MCF 10A (cell line): ENCODE measurements at regions not wholly inside any gene's neighbourhood (a gene's known extent, or its start where the extent isn't known, plus 50 kb on each side); places are given as distances from the start of the nearest gene placed in this dataset.
"Not testable (repeated sequence)": the region's sequence is repeated elsewhere in the genome, so short reads cannot be mapped to it uniquely, and the experiment has no call there.

Experiments
- BruUV-seq: library from RNA; stranded (reverse); fragments of 400-500 nt; replicated peaks from 2 replicates; lab custom pipeline; 2021; lab: Mats Ljungman, UMichigan
- CTCF ChIA-PET: fragments of 300-600 bp; sonication (Branson Sonifier 250); formaldehyde crosslinking; extraction: SDS; loops from one replicate; lab custom pipeline; 2021; ENCODE audit warnings: antibody characterized with exemption, inconsistent platforms; lab: Yijun Ruan, JAX
- POLR2A ChIA-PET: fragments of 300-600, 350-650 bp; sonication (Branson Sonifier 250); formaldehyde crosslinking; extraction: SDS; loops from one replicate; lab custom pipeline; 2020; ENCODE audit warnings: antibody characterized with exemption, inconsistent platforms; lab: Yijun Ruan, JAX
- DNase-seq: peaks from one replicate; pipeline ENCODE4 v3.0.0-alpha.2; 2018; ENCODE audit not compliant: unreplicated experiment
- H3K27ac Mint-ChIP-seq: one replicate; pipeline ENCODE4 v1.8.0; 2022; ENCODE audit warnings: mild to moderate bottlenecking, low read depth, mixed read lengths; ENCODE audit not compliant: unreplicated experiment
- H3K27me3 Mint-ChIP-seq: one replicate; pipeline ENCODE4 v1.8.0; 2022; ENCODE audit warnings: mixed read lengths; ENCODE audit not compliant: insufficient read depth, unreplicated experiment
- H3K36me3 Mint-ChIP-seq: one replicate; pipeline ENCODE4 v1.8.0; 2022; ENCODE audit warnings: mild to moderate bottlenecking, moderate library complexity, mixed read lengths; ENCODE audit not compliant: insufficient read depth, unreplicated experiment
- H3K4me1 Mint-ChIP-seq: one replicate; pipeline ENCODE4 v1.8.0; 2022; ENCODE audit warnings: mixed read lengths; ENCODE audit not compliant: insufficient read depth, unreplicated experiment
- H3K4me3 Mint-ChIP-seq: one replicate; pipeline ENCODE4 v1.8.0; 2022; ENCODE audit warnings: mild to moderate bottlenecking, moderate library complexity, mixed read lengths; ENCODE audit not compliant: unreplicated experiment
- H3K9me3 Mint-ChIP-seq: one replicate; pipeline ENCODE4 v1.8.0; 2022; ENCODE audit warnings: mixed read lengths; ENCODE audit not compliant: unreplicated experiment
- intact Hi-C: fragments of 100-400 bp; cut with micrococcal nuclease; formaldehyde crosslinking; loops from 2 replicates; pipeline ENCODE4 v1.14.1; 2022
- TF ChIP-seq, protein P1 (sequence below): fragments of 200-600 bp; IDR thresholded peaks from one replicate; pipeline ENCODE4 v1.8.0; 2022; ENCODE audit warnings: antibody characterized with exemption, mild to moderate bottlenecking; ENCODE audit not compliant: unreplicated experiment

GRCh38 chr5:88081877-88082276, 186.8 kb downstream of the TMEM161B start:
- H3K4me3 Mint-ChIP-seq = no peak overlapping the region
- intact Hi-C loops = no loop called here

GRCh38 chr5:88063813-88064212, 204.8 kb downstream of the TMEM161B start:
- DNase-seq = no peak
- ChIA-PET POLR2A (no interaction called here), CTCF (no interaction called here)
- Mint-ChIP-seq H3K27ac (no peak overlapping the region), H3K4me3 (no peak overlapping the region), H3K4me1 (no peaks in the 10 kb centered on the region), H3K27me3 (peaks cover 28% of the 10 kb centered on the region), H3K36me3 (no peaks in the 10 kb centered on the region), H3K9me3 (peaks cover 15% of the 10 kb centered on the region)
- no TSS peak for BruUV-seq
- TF ChIP-seq, protein P1, sequence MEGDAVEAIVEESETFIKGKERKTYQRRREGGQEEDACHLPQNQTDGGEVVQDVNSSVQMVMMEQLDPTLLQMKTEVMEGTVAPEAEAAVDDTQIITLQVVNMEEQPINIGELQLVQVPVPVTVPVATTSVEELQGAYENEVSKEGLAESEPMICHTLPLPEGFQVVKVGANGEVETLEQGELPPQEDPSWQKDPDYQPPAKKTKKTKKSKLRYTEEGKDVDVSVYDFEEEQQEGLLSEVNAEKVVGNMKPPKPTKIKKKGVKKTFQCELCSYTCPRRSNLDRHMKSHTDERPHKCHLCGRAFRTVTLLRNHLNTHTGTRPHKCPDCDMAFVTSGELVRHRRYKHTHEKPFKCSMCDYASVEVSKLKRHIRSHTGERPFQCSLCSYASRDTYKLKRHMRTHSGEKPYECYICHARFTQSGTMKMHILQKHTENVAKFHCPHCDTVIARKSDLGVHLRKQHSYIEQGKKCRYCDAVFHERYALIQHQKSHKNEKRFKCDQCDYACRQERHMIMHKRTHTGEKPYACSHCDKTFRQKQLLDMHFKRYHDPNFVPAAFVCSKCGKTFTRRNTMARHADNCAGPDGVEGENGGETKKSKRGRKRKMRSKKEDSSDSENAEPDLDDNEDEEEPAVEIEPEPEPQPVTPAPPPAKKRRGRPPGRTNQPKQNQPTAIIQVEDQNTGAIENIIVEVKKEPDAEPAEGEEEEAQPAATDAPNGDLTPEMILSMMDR = no peak
- intact Hi-C loops = no loop called here

More at GRCh38 chr5:88081877-88082276, 186.8 kb downstream of the TMEM161B start:
- Mint-ChIP-seq H3K27me3 (peaks cover 30% of the 10 kb centered on the region), H3K36me3 (no peaks in the 10 kb centered on the region), H3K9me3 (no peaks in the 10 kb centered on the region), H3K4me1 (no peaks in the 10 kb centered on the region), H3K27ac (no peak overlapping the region)
- POLR2A ChIA-PET = no interaction called here
- CTCF ChIA-PET = no interaction called here
- TF ChIP-seq, protein P1 = no peak
- no TSS peak for BruUV-seq
- DNase-seq = no peak

GRCh38 chr5:88060194-88060593, 208.5 kb downstream of the TMEM161B start:
- intact Hi-C loops = no loop called here
- POLR2A ChIA-PET = no interaction called here
- no peak overlapping the region for H3K4me3 Mint-ChIP-seq
- BruUV-seq = no TSS peak
- no peak overlapping the region for H3K27ac Mint-ChIP-seq
- CTCF ChIA-PET = no interaction called here
- H3K36me3 Mint-ChIP-seq = no peaks in the 10 kb centered on the region
- DNase-seq = no peak
- peaks cover 8% of the 10 kb centered on the region for H3K9me3 Mint-ChIP-seq
- no peaks in the 10 kb centered on the region for H3K4me1 Mint-ChIP-seq
- H3K27me3 Mint-ChIP-seq = peaks cover 26% of the 10 kb centered on the region
- TF ChIP-seq, protein P1 = no peak

- Mint-ChIP-seq H3K27ac (no peak overlapping the region), H3K4me1 (no peaks in the 10 kb centered on the region), H3K27me3 (peaks cover 15% of the 10 kb centered on the region), H3K9me3 (peaks cover 8% of the 10 kb centered on the region), H3K36me3 (no peaks in the 10 kb centered on the region), H3K4me3 (no peak overlapping the region)
- intact Hi-C loops = no loop called here
- no TSS peak for BruUV-seq
- CTCF ChIA-PET = no interaction called here
- TF ChIP-seq, protein P1 = no peak
- POLR2A ChIA-PET = no interaction called here
- no peak for DNase-seq
Measured at GRCh38 chr5:88058625-88059024, 210.0 kb downstream of the TMEM161B start.

- CTCF ChIA-PET, intact Hi-C loops, H3K36me3 Mint-ChIP-seq, H3K9me3 Mint-ChIP-seq, H3K27ac Mint-ChIP-seq, DNase-seq, H3K4me3 Mint-ChIP-seq, BruUV-seq, POLR2A ChIA-PET, H3K27me3 Mint-ChIP-seq, H3K4me1 Mint-ChIP-seq: not testable (repeated sequence)
Measured at GRCh38 chr5:88052468-88052867, 216.2 kb downstream of the TMEM161B start.
